ENCODE measurements at regions not wholly inside any gene's neighbourhood (a gene's known extent, or its start where the extent isn't known, plus 50 kb on each side); places are given as distances from the start of the nearest gene placed in this dataset.

DNA sequence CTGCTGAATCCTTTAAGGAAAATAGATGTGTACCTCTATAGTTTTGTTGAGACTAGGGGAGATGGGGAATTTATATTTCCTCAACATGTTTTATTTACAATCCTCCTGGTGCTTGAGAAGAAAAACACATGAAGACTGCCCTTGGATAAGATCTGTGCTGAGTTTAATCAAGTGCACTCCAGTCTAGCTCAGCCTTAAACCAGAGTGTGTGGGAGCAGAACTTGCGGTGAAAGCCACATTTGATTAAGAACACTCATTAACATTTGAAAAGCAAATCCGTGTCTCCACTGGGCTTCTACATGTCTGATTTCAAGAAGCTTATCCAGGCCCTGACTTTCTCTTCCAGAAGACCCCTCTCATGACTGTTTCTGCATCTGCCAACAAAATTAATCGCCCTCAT is 84.8 kb upstream of the ITGA6 start:
- TF ChIP-seq EZH2 (IDR thresholded peaks at IDR 0.05) (no peak), POLR2AphosphoS5 (IDR thresholded peaks at IDR 0.05; ENCODE audit: borderline replicate concordance, low read depth, low read length) (no peak)

All from SK-N-MC (cell line).